Glomerular visceral epithelial cell (primary cell): ENCODE measurements at regions not wholly inside any gene's neighbourhood (a gene's known extent, or its start where the extent isn't known, plus 50 kb on each side); places are given as distances from the start of the nearest gene placed in this dataset.

Source experiments
- DNase-seq: peaks from one replicate; pipeline ENCODE4 v3.0.0-alpha.2; 2016; ENCODE audit errors: extremely low spot score

DNA sequence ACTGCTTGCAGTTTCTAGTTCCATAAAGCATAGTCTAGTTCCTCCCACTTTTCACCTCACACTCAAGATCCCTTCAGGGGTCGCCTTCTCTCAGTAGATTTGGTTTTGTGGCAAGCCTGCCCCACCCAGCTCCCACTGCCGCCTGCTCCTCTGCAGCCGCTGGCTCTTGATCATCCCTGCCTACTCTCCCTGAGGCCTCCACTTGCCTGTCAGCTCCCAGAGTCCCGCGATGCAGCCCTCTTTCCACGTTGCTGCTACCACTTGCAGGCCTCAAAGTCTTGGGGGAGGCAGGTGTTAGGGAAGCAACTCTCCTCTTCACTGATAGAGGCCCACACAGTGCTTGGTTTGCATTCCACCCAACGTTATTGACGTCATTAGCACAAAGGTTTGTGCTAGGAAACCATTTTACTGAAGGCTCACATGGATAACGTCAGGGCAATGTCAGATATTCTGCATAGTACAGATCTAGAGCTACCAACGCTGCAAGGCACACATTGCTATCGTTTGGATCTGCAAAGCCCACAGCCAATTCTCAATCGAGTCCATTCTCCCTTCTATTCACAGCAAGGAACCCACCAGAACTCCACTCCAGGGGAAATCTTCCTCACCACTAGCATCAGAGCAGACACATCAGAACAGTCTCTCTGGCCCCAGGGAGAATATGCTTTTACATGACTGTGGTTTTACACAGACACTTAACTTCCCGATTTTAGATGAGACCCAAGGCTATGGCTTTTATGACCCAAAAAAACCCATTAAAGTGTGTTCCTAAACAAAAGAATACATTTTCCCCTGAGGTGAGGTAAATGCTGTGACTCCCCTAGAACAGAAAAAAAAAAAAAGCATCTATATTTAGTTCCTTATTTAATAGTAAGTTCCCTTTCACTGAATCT lies 519.5 kb upstream of the CAMK1G start:
- DNase-seq, result no peak

DNA sequence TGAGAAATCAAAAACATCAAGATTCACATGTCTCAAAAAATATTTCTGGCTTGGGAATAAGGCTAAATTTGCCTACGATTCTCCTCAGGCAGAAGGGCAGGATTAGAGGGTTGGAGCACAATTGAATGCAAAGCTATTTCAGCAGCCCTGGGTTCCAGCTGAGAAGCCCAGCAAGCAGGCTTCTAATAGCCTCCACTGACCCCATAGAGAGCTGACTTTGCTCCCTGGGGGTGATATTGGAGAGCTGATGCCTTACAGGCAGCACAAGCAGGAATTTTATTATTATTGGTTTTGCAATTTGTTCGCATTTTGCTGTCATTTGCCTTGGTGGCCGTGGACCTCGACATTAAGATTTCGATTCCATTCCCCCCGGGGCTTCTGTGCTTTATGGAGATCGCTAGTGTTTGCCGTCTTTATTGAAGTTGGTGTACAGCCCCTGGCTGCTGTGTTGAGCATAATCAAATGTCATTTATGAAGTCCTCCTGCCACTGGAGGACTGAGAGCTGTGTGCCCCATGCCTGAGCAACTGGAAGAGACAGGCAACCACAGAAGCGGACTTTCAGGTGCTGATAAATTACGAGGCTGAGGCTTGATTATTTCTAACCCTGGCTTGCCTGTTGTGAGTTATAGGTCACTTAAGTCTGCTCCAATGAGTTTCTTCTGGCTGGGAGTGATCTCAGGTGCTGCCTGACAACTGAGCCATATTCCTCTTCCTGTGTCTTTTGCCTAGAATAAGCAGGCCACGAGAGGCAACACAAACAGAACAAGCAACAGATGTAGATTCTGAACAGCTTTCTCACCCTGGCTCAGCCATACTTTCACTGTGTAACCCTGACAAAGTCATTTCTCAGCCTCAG lies 518.4 kb upstream of the CAMK1G start:
- no peak for DNase-seq

DNA sequence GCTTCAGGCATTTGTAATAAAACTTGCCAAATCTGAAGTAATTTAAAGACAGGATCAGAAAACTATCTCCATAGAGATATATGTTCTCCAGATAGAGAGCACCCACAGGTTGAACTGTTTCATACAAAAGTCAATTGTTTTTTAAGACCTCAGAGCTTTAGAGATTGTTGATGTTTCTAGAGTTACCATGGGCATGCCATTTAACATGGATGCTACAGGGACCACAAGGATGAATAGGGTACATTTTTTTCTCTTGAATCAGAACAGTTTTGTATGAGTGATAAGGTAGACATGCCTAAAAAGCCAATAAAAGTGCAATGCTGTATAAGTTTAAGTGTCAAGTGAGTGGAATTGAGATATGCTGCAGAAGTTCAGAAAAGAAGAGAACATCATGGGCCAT lies 511.0 kb upstream of the CAMK1G start:
- DNase-seq, result peak; percentile 16

DNA sequence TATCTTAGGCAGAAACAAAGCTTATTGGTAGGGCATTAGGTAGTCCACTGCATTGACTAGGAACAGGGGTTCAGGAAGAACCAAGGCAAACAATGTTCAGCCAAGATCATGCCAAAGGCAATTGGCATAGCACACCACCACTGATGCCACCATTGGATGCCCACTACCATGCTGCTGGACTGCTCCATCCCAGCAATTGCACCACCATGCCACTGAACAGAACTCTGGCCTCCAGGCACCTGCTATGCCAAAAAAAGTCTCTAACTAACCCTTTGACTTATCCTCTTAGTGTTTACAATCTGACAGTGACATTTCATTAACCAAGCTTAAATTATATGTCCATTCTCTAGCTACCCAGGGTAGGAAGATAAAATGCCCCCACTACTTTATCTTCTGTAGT lies 509.6 kb upstream of the CAMK1G start:
- no peak for DNase-seq

DNA sequence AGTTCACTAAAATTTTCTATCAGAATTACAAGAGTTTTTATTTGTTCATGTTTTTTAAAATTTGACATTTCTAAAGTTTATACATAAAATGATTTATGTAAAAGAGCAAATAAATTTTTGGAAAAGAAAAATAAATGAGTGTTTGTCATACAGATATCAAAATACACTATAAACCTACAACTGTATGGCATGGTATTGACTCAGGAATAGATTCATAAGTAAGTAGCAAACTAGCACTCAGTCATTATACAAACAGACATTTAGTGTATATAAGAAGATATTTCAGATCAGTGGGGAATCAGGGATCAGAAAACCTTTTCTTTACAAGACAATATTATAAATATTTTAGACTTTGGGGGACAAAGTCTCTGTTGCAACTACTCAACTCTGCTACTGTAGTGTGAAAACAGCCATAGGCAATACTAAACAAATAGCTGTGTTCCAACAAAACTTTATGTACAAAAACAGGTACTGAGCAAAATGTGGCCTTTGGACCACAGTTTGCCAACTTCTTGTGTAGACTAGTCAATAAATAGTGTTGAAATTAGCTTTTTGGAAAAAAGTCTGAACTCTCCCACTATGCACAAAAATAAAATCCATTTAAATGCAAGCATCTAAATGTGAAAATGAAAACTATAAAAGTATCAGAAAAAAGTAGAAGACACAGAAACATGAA lies 508.8 kb upstream of the CAMK1G start:
- DNase-seq, result no peak

DNA sequence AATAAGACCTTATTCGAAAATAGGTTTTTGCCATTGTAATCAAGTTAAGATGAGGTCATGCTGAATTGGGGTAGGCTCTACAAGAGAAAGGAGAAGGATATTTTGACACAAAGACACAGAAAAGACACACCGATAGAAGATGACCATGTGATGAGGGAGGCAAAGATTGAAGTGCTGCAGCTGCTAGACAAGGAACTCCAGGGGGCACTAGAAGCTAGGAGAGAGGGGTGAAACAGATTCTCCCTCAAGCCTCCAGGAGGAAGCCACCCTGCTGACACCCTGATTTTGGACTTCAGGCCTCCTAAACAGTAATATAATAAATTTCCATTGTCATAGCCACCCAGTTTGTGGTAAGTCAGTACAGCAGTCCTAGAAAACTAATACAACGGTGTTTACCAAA lies 506.8 kb upstream of the CAMK1G start:
- peak; percentile 22 for DNase-seq

DNA sequence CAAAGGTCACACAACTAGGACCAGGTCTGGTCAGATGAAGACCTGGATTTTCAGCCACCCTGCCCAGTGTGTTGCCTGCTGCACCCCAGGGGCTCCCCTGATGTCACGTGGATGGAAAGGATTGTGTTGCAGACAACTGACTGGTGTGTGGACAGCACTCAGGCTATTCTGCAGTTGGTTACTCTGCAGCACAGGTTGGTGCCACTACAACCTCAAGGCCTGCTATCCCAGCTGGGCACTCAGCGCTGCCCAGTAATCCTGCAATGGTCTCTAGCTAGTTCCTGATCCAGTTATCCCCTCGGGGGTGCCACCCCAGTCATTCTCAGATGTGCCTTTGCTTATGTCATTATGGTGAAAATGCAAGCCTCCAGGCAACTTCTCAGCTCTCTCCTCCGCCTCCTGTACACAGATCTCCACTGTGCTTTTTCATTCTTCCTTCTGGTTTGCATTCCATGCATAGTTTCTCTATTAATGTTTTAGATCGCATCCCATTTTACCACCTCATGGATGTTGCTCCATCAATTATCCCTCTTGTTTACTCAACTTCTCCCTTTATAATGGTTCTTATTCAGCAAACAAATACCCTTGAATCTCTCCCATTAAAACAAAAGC lies 503.2 kb upstream of the CAMK1G start:
- peak; percentile 38 for DNase-seq

DNA sequence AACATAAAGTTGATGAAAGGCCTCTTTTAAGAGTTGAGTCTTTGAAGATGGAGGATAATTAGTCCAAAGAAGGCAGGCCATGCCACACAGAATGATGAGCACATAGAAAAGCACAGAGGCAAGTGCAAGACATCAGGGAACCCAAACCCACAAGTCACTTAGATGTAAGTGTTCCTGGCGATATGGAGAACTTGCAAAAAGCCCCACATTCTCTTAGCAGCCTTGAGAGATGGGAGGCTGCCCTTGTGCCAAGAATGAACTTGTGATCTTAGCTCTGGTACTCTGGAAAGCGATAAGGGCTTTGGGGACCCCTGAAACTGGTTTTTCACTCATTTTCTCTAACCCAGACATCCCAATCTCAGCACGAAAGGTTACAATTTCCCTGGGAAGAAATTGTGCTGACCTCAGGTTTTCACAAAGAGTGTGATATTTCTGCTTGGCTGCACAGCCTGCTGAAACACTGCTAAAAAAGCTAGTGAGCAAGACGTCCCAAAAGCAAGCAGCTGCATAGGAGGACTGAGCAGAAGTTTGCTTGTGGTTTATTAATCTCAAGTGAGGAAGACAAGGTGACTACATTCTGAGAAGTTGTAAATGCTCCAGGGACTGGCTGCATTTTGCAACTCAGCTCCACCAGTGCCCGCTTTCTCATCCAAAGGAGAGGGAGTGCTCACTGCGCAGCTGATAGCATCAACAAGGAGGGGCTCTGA lies 496.9 kb upstream of the CAMK1G start:
- peak; percentile 73 for DNase-seq

DNA sequence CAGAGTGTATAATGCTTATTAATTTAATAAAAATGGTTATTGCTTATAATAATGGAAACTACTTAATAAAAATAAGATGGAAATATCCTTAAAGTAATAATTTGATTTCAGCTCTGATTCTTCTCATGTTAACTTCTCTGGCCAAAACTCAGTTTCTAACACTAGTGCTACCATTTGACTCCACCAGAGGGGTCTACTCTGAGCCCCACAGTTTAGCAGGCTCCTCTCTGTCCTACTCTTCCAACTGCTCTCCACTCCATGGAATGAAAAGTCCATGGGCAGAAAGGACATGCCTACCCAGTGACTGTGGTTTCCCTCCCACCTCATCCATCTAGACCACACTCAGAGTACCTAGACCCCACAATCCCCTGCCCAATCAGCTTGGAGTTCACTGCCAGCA lies 489.1 kb upstream of the CAMK1G start:
- DNase-seq, result no peak

DNA sequence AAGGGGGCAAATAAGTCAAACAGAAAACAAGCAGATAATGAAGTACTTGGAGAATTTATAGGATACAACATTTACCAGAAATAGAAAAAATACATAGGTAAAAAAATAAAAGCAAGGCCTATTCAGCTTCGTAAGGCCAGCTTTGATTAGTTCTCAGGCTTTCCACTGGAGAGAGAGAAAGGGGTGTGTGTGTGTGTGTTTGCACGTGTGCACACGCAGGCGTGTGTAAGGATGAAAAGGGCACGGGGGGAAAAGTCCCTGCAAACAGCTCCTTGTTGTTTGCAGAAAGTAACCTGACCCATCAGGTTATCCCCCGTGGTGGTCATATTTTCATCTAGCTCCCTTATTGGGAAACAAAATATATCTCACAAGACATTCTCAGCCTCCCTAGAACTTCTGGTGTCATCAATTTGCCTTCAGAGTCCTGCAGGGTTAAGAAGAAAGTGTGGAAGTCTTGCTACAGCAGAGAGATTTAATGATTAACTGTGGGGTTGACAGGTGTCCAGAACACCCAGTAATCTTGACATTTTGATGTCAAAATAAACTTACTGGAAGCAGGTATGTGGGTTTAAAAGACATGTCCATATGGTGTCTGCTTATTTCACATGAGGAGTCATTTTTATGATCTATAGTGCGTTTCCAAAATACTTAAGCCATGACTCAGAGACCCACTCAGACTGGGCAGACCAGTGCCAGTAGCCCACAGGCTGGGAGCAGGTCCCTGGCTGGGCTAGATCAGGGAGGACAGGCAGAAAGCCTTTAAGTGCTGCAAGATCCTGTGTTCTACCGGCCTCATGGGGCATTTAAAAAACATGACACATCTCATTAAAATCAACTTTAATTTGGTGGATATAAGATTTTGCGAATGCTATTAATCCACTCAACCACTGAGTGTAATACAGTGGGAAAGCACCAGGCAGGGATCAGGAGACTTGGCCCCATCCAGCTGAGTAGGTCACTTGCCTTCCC lies 487.6 kb upstream of the CAMK1G start:
- DNase-seq, result peak; percentile 98

DNA sequence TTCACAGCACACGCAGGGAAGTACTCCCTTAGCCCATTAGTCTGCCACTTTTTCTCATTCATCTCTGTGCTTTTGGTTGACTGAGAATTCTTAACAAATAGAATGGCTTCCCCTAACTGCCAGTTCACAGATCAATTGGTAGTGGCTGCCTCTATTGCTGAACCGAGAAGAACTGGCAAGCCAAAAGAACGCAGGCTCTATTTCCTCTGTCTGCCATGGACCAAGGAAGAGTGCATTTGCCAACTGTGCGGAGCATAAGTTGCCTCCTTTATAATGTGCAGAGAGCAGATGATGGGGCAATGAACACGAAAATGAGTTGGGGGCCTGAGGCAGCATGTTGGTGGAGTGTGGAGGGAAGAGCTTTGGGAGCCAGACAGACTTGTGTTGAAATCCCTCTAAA lies 483.1 kb upstream of the CAMK1G start:
- no peak for DNase-seq

DNA sequence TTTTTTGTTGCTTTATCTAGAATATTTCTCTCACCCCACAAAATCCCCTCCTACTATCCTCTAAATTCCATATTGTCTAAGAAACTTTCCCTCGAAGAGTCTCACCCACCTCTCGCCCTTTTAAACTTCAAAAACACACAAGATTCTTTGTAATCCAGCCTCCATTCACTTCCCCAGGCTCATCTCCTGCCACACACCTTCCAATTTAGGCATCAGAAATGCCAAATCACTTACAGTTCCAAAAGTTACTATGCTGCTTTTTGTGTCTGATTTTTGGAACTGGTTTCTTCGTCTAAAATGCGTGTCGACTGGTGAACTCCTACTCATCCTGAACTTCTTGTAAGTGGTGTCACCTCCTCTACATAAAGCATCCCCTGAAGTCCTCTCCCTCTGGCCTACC lies 482.4 kb upstream of the CAMK1G start:
- DNase-seq, result no peak

DNA sequence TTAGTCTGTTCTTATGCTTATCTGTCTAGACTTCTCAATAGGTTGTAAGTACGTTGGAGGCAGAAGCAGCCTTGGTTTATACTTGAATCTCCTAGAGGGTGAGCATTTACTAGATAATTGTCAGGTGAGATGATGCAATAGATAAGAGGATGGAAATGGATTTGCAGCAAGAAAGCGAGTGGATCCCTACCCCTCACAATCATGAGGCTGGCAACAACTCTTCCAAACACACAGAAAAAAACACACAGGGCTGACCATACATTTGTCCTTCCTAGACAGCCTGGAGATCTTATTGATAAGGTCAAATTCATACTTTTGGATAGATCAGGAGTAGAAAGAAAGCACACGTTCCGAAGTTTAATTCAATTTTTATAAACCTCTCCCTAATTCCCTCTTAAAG lies 481.4 kb upstream of the CAMK1G start:
- no peak for DNase-seq

DNA sequence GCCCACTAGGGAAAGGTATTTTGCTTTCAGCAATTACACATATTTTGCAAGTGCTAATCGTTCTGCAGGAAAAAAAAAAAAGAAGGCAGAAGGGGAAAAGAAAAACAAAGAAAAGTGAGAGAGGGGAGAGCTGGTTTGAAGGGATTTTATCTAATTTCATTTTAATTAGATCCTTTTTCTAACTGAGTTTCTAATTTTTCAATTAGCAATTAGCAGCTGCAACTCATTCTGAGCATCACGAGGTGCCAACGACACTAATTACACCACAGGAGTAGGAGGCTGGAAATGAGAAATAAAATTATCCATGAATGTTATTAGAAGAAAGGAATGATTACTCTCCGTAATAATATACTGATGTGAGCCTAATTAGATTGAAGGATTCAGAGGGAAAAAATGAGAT lies 481.0 kb upstream of the CAMK1G start:
- DNase-seq, result no peak

DNA sequence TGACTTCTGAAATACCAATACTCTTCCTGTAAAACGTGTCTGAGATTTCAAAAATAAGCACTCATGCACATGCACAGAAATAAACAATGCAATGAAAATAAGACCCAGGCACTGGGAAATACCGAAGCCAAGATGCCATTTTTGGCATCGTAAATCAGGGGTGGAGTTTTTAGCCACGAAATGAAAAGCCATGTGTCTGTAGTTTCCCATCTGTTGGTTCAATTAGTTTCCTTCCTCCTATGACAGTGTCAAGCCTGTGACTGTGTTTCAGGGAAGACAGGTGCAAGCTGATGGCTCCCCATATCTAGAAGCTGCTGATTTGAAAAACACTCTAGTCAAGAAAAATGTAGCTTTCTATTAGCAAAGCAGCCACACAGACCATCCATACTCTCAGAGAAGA lies 480.4 kb upstream of the CAMK1G start:
- DNase-seq, result no peak

DNA sequence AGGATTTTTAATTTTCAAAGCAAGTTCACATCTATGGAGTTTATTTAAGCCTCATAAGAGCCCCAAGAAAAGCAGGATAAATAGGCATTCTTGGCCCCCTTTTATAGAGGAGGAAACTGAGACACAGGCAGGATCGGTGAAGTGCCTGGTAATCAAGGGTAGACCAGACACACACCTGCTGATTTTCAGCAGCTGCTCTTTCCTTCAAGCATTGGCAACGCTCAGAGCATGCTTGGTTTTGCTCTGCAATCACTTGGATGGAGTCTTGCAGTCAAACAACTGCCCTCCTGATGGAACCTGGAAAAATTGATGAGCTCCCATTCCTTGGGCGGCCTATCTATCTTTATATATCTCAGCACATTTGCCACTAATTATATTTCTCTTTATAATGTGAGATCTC lies 478.9 kb upstream of the CAMK1G start:
- no peak for DNase-seq

DNA sequence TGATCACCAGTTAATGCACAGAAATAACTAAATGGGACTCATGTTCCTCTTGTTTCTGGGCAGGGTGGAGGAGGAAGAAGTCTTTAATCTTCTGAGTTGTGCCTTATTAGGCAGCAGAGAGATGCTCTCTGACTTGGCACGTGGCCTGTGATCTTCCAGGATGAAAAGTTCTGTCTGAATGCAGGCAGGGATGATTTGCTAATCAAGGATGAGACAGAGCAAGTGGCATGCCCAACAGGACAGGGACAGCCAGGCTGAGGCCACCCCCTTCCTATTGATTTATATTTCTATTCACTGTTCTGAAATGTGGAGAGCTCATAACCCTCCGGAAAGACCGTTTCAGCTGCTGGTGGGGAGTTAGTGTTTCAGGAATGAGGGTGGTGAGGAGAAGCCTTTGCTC lies 477.8 kb upstream of the CAMK1G start:
- no peak for DNase-seq

DNA sequence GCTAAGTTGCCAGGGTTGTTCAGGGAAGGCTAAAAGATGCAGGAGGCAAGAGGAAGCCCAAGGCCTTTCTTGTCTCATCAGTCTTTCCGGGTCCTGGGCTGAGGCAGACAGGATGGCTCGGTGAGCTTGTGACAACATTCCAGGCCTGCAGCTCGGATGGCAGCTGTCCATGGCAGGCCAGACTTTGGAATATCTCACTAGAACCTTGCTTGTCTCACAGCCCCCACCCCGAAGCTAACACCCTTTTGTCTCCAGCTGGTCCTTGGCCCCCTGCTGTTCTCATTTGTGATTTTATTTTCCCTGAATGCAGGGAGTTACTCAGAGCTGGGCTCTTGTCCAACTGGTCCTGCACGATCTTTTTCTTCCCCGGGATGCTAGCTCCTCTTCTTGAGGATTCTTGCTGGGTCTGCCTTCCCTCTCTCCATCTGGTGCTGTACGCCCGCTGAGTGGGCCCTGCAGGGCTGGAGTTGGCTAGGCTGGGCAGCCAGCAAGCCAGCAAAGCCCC lies 477.2 kb upstream of the CAMK1G start:
- DNase-seq, result peak; percentile 83

DNA sequence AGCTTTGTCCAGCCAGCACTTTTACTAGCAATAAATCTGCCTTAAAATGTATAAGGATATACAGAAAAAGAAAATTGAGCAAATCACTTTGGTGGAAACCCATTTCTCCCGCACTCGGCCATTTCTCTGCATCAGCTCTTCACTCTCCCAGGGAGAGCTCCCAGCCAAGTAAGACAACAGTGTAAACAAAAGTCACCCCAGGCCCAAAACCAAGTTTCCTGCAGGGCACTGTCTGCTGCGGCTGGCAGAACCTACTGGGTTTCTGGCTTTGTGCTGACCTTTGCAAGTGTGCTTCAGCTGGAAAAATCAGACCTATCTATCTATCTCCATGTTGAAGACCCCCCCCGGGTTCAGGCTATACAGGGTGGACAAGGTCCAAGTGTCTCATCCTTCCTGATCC lies 476.7 kb upstream of the CAMK1G start:
- DNase-seq, result no peak

DNA sequence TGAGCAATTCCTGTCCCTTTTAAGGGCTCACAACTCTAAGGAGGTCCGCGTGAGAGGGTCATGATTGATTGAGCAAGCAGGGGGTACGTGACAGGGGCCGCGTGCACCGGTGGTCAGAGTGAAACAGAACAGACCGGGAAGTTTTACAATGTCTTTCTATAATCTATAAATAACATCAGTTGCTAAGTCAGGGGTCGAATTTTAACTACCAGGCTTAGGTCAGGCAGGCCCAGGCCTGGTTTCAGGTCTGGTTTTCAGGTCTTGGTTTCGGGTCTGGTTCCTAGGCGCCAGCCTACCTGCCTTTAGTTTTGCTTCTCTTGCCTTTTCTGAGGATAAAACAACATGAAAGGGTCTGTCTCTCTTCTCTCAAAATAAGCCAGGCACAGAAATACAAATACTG lies 476.0 kb upstream of the CAMK1G start:
- DNase-seq, result no peak
